ENCODE measurements at regions not wholly inside any gene's neighbourhood (a gene's known extent, or its start where the extent isn't known, plus 50 kb on each side); places are given as distances from the start of the nearest gene placed in this dataset.
A peak's percentile ranks its signal among the peaks of the same experiment; 100 is the strongest.
"Not testable (repeated sequence)": the region's sequence is repeated elsewhere in the genome, so short reads cannot be mapped to it uniquely, and the experiment has no call there.

DNA sequence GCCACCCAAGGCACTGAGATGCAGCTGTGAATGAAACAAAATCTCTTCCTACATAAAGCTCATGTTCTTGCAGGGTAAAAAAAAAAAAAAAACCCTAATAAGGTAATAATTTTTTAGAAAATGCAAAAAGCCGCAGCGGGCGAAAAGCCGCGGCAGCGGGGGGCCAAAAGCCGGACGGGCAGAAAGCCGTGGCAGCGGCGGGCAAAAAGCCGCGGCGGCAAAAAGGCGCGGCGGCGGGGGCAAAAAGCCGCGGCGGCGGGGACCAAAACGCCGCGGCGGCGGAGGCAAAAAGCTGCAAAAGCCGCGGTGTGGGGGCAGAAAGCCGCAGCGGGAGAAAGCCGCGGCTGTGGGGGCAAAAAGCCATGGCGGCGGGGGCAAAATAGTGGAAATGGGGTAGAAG lies 198.9 kb downstream of the ZNF92 start:
- POLR2A ChIA-PET; DNase-seq (ENCODE audit: extremely low spot score): not testable (repeated sequence)

DNA sequence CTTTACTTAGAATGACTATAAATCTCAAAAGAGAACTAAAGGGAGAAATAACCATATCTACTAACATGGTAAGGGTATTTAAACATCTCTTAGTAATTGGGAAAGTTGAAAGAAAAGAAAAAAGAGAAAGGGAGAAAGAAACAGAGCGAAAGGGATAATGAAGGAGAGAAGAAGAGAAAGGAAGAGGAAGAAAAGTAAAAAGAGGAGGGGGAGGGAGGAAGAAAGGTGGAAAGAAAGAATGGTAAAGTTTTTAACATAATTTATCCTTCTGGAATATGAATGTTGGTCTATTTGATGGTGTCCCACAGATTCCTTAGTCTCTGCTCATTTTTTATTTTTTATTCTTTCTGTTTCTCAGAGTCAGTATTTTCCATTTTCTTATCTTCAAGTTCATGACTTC lies 202.7 kb downstream of the ZNF92 start:
- DNase-seq (ENCODE audit: extremely low spot score); POLR2A ChIA-PET; CTCF ChIA-PET: not testable (repeated sequence)

More for the DNA sequence above, 198.9 kb downstream of the ZNF92 start:
- CTCF ChIA-PET, result not testable (repeated sequence)

DNA sequence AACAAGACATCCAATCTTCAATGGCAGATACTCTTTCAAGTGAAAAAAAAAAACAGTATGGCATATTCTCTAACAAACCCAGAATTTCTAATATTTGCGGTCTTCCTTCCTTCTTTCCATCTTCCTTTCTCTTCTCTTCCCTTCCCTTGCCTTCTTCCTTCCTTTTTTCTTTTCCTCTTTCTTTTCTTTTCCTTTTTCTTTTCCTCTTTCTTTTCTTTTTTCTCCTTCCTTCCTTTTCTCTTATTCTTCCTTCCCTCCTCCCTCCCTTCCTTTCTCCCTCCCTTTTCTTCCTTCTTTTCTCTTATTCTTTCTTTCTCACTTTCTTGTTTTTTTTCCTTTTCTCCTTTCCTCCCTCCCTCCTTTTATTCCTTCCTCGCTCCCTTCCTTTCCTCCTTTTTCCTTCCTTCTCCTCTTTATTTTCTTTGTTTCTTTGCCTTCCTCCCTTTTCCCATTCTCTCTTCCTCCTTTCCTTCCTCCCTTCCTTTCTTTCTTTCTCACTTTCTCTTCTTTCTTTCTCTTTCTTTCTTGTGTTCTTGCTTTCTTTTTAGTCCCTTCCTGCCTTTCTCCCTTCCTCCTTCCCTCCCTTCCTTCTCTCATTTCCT lies 209.0 kb downstream of the ZNF92 start:
- POLR2A ChIA-PET; DNase-seq (ENCODE audit: extremely low spot score); CTCF ChIA-PET: not testable (repeated sequence)

DNA sequence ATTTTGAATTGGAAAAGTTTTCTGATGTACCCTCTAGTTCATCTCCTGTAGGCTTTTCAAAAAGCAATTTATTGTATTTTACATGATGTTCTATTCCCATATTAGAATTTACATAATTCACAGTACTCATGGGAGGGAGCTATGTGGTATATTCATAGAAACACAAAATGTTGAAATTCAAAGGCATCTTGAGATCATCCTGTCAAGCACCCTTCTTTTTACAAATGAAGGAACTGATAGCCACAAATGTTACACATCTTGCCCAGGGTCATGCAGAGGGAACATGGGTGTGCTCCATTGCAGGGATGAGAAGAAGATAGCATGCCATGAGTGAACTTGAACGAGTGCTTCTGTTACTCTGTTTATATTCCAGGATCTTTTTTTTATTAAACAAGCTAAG lies 228.8 kb downstream of the ZNF92 start:
- CTCF ChIA-PET; DNase-seq (ENCODE audit: extremely low spot score); POLR2A ChIA-PET: not testable (repeated sequence)

DNA sequence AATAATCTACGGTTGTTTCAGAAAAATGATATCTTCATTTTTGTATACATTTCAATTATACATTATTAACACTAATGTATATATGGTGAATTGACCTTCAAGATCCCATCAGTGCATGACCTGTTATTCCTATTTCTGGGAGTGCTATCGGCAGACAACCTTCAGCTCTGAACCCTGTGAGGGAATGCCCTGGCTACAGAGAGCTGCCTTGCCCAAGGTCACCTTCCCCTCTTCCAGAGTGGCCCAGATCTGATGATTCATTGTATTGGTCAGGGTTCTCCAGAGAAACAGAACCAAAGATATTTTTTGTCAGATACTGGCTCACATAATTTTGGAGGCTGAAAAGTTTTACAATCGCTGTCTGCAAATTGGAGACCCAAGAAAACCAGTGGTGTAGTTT lies 235.5 kb downstream of the ZNF92 start:
- no peak for DNase-seq (ENCODE audit: extremely low spot score)
- CTCF ChIA-PET, result no interaction called here
- POLR2A ChIA-PET, result no interaction called here
- TF ChIP-seq, protein P1, sequence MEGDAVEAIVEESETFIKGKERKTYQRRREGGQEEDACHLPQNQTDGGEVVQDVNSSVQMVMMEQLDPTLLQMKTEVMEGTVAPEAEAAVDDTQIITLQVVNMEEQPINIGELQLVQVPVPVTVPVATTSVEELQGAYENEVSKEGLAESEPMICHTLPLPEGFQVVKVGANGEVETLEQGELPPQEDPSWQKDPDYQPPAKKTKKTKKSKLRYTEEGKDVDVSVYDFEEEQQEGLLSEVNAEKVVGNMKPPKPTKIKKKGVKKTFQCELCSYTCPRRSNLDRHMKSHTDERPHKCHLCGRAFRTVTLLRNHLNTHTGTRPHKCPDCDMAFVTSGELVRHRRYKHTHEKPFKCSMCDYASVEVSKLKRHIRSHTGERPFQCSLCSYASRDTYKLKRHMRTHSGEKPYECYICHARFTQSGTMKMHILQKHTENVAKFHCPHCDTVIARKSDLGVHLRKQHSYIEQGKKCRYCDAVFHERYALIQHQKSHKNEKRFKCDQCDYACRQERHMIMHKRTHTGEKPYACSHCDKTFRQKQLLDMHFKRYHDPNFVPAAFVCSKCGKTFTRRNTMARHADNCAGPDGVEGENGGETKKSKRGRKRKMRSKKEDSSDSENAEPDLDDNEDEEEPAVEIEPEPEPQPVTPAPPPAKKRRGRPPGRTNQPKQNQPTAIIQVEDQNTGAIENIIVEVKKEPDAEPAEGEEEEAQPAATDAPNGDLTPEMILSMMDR (IDR thresholded peaks at IDR 0.05; ENCODE audit: control extremely low read depth, extremely low read depth, low read depth, missing control alignments), result no peak

DNA sequence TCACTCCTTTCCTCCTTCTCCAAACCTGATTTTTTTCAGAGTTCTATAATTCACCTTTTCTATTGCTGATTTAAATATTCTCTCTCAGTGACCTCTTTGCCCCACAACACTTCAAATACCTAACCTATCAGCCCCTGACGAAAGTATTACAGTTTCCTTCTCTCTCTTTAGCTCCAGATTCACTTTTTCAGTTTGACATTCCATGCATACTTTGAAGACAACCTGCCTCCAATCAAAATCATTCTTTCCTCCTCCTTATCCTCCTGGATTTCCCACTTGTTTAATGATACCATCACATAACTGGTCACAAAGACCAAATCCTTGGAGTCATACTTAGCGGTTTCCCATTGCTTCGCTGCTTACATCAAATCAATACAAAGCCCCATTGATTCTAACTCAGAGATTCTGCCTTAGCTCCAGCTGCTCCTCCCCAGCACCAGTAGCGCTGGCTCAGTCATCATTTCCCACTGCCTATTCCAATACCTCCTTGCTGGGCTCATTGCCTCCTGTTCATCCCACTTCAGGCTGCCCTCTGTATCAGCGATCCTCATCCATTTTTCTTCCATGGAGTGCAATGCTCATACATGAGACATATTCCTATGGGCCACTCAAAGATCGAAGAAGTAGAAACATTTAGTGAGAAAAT lies 240.1 kb downstream of the ZNF92 start:
- POLR2A ChIA-PET; DNase-seq (ENCODE audit: extremely low spot score): not testable (repeated sequence)
- CTCF ChIA-PET, result interaction anchor here (0.9 kb wide), 1 partner anchor 8 kb away, joined by 4 read pairs; no protein-coding TSS in a partner anchor

DNA sequence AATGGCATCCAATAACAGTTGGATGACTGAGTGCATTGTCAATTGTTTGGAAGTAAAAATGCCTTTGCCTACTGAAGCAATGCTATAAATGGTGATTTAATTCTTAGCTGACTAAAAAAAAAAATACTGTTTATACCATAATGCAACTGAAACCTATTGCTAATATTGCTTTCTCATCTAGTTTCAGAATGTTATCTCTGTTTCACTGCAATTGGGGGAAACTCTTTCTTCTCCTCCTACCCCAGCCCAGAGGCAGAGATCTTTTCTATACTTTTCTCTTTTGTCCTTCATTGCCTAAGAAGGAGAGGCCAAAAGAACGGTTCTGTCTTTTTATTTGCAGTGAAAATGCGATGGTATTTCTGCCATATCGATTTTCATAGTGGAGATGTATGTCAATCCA lies 242.5 kb downstream of the ZNF92 start:
- POLR2A ChIA-PET; DNase-seq (ENCODE audit: extremely low spot score); CTCF ChIA-PET: not testable (repeated sequence)

DNA sequence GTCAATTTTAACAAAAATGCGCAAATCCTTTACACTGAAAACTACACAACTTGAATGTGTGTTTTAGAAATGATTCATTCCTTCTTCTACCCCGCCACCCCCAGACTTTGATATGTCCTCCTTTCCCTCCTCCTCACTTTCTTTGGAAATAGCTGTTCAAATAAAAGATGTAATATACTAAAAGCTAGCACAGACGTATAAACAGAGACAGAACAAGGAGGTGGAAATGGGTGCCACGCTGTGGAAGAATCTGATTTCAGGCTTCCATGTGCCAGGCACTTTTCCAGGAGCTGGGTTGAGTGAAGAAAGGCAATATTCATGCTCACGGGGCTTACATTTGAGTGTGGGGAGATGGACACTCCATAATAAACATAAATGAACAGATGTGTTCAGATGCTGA lies 246.6 kb downstream of the ZNF92 start:
- CTCF ChIA-PET; POLR2A ChIA-PET; DNase-seq (ENCODE audit: extremely low spot score): not testable (repeated sequence)

DNA sequence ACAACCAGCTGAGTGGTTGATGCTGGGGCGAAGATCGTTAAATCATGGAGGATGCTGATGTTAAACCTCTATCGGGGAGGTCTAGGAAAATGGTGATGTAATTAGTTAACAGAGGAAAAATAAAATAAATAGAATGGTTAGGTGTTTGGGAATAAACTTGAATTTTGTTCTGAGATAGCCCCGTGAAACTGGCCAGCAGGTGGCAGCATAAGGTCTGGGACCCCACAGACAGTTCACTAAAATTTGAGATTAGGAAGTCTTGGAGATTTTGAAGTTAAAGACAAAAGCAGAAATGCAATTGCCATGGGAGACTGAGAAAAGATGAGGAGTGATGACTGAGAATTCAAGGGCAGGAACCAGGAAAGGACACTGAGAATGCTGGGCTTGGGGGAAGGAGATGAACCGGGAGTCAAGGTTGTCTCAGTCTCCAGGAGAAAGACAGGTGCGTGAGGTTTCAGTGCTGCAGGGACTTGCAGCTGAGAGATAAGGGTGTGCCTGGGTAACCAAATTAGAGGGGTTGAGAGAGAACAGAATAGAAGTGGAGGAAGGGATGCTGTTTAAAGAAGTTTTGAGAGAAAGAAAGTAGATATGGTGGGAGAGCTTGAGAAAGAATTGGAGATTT lies 248.0 kb downstream of the ZNF92 start:
- DNase-seq (ENCODE audit: extremely low spot score); POLR2A ChIA-PET: not testable (repeated sequence)
- TF ChIP-seq, protein P1 (IDR thresholded peaks at IDR 0.05; ENCODE audit: control extremely low read depth, extremely low read depth, low read depth, missing control alignments), result peak; percentile 53
- CTCF ChIA-PET, result interaction anchor here (1.0 to 1.8 kb wide), 3 partner anchors 9 to 218 kb away, joined by 3 to 4 read pairs (median 4); no protein-coding TSS in a partner anchor

DNA sequence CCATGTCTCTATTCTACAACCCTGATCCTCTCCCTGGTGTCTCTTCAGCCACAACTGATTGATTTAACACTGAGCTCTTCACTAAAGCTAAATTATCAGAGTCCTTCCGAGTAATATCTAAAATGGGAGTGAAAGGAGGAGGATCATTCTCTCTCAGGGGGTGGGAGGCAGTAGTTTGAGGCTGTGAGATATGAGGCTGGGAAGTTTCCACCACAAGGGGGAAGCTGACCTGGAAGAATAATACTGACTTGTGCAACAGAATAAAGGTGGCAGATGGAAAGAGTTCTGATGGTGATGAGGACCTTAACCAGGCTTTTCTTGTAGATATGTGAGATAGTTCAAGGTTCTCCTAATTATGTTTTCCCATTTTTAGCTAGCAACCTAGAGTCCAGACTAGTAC lies 241.6 kb upstream of the VKORC1L1 start:
- DNase-seq (ENCODE audit: extremely low spot score); CTCF ChIA-PET; POLR2A ChIA-PET: not testable (repeated sequence)

DNA sequence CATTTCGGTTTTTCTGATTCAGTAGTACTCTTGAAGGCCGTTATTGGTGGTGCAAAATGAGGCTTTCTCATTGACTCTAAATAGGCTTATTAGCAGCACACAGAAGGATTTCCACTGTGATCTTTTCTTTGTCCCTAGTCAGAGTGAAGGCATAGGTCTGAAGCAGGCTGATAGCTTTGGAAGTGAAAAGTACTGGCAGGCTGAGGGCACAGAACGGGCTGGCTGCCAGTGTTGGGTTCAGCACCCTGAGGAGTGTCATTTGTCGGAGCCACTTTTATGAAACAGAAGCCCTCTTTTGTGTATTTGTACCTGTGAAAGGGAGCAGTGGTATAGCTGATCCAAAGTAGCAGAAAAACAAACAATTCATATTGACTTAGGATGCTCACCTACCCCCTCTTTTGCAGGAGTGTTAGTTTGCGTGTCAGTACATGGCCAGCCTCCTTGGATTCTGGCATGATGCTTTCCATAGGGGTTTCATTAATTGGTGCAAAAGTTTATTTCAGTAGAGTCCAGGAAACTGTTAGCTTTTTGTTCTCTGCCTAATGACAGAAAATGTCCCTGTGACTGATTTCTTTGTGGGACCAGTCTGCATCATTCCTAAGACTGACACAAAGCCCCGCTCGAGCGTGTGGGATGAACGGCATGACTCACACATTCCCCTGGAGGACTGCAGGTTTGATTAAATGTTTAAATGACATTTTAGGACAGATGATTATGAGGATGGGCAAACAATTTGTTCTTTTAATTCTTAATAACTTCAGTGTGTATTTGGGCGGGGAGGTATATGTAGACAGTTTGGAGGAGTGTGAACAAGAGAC lies 239.1 kb upstream of the VKORC1L1 start:
- DNase-seq (ENCODE audit: extremely low spot score); CTCF ChIA-PET; POLR2A ChIA-PET: not testable (repeated sequence)

DNA sequence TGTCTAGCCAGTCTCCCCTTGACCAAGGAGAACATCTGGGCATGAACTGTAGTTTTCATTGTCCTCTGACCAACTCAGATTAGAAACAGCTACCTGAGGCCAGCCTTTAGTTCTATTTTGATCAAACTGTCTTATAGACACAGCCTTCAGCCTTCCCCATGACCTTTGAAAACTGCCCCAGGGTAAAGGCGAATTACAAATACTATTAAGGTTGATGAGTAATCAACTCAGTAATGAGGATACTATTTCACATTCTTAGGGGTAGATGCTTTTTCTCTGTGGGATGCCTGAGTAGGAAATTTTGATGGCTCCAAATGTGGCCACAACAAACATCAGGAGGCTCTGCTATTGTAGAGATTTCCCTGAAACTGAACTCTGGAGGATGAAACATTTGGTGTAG lies 234.0 kb upstream of the VKORC1L1 start:
- POLR2A ChIA-PET; DNase-seq (ENCODE audit: extremely low spot score); CTCF ChIA-PET: not testable (repeated sequence)

DNA sequence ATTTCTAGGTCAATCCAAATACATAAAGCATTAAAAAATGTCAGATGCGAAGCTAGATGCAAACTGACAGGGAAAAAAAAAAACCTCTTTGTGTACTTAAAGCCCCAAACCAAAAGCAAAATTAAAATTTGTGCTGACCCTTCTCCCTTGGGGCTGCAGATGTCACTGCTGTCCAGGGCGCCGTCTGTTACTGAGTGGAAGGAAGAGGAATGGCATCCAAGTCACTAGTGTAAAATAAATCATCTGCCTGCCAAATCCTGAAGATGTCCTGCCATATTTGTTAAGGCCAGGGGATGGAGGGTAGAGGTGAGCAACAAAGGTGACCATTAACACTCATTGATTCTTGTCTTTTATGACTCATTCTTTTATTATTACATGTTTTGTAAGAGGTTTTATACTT lies 233.2 kb upstream of the VKORC1L1 start:
- DNase-seq (ENCODE audit: extremely low spot score); POLR2A ChIA-PET; CTCF ChIA-PET: not testable (repeated sequence)

DNA sequence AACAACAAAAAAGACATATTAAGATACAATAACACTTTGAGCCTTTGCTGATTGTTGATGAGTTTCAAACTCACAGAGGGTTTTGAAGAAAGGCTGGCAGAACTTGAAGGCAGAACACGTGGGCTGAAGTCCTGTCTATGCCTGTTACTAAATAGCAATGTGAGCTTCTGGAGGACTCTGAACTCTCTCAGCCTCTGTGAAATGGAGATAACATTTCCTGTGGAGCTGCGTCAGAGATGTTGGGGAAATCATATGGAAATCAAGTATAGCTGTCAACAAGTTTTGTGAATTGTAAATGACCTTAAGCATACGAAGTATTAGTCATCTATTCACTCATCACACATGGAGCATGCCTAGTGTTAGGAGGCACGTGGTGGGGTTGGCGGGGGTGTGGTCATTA lies 229.4 kb upstream of the VKORC1L1 start:
- POLR2A ChIA-PET; DNase-seq (ENCODE audit: extremely low spot score); CTCF ChIA-PET: not testable (repeated sequence)

DNA sequence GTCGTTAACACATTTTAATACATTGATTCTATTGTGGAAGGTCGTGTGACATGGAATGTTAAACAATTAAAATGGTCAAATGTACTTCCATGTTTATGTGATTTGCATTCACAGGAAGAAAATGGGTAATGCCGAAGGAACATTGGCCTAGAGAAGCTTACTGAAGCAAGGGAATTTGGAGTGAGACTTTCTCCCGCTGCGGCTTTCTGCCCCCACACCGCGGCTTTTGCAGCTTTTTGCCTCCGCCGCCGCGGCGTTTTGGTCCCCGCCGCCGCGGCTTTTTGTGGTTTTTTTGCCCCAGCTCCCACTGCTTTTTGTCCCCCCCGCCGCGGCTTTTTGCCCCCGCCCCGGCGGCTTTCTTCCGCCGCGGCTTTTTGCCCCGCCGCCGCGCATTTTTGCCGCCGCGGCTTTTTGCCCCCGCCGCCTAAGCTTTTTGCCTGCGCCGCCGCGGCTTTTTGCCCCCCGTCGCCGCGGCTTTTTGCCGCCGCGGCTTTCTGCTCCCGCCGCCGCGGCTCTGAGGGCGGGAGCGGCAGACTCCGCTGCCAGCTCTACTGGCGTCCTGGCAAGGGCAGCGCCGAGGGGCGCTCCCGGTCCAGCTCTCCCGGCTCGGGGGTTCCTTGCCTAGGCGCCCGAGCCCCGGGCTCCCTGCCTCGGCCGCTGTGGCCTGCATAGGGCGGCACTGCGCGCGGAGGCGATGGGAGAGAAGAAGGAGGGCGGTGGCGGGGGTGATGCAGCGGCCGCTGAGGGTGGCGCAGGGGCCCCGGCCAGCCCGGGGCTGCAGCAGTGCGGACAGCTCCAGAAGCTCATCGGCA lies 225.5 kb upstream of the VKORC1L1 start:
- POLR2A ChIA-PET; CTCF ChIA-PET; DNase-seq (ENCODE audit: extremely low spot score): not testable (repeated sequence)
